OCI-LY3 (cell line): ENCODE measurements at regions not wholly inside any gene's neighbourhood (a gene's known extent, or its start where the extent isn't known, plus 50 kb on each side); places are given as distances from the start of the nearest gene placed in this dataset.

Experiments used
- H2AFZ ChIP-seq: fragments of 200-600, 300-600 bp; shearing (Covaris generic); 2 replicates; pipeline ENCODE4 v1.6.0; 2014; ENCODE audit warnings: antibody characterized with exemption, low read depth, low read length
- H3K27ac ChIP-seq: fragments of 200-600, 300-600 bp; sonication (generic); 2 replicates; pipeline ENCODE4 v1.5.1; 2014; ENCODE audit warnings: mild to moderate bottlenecking, low read length, moderate library complexity, mixed read lengths
- H3K27me3 ChIP-seq: fragments of 200-600, 300-600 bp; sonication (generic); 2 replicates; pipeline ENCODE4 v1.6.1; 2014; ENCODE audit warnings: low read depth, low read length, mixed read lengths
- H3K36me3 ChIP-seq: fragments of 200-600, 300-600 bp; sonication (generic); replicated peaks from 2 replicates; pipeline ENCODE3; 2014; ENCODE audit warnings: low read depth, low read length, mixed read lengths
- H3K4me1 ChIP-seq: fragments of 300-600, 200-600 bp; sonication (generic); 2 replicates; pipeline ENCODE4 v1.6.1; 2014; ENCODE audit warnings: low read length, mixed read lengths
- H3K4me2 ChIP-seq: fragments of 200-600, 300-600 bp; sonication (generic); 2 replicates; pipeline ENCODE4 v1.6.1; 2014; ENCODE audit warnings: low read length, mixed read lengths
- H3K4me3 ChIP-seq: fragments of 300-600, 200-600 bp; sonication (generic); 2 replicates; pipeline ENCODE4 v1.5.1; 2014; ENCODE audit warnings: antibody characterized with exemption, mild to moderate bottlenecking, low read length, moderate library complexity
- H3K79me2 ChIP-seq: fragments of 300-600, 200-600 bp; shearing (Covaris generic); 2 replicates; pipeline ENCODE4 v1.6.1; 2014; ENCODE audit warnings: mild to moderate bottlenecking, low read length, mixed read lengths
- H3K9ac ChIP-seq: fragments of 300-600, 200-600 bp; shearing (Covaris generic); 2 replicates; pipeline ENCODE4 v1.6.0; 2014; ENCODE audit warnings: mild to moderate bottlenecking, low read length, moderate library complexity
- H3K9me3 ChIP-seq: fragments of 200-600, 300-600 bp; shearing (Covaris generic); 2 replicates; pipeline ENCODE4 v1.6.1; 2014; ENCODE audit warnings: low read length, mixed read lengths; ENCODE audit not compliant: insufficient read depth
- H4K20me1 ChIP-seq: fragments of 200-600, 300-600 bp; sonication (generic); 2 replicates; pipeline ENCODE4 v1.6.1; 2016; ENCODE audit warnings: low read length, mixed read lengths; ENCODE audit not compliant: insufficient read depth
- EZH2phosphoT487 ChIP-seq: fragments of 200-600 bp; shearing (Covaris generic); IDR thresholded peaks from 2 replicates; pipeline ENCODE4 v1.6.1; 2018; ENCODE audit warnings: antibody characterized with exemption, mixed run types, low read depth
- TF ChIP-seq, protein P1 (sequence below): fragments of 200-600, 300-600 bp; sonication (generic); IDR thresholded peaks from 2 replicates; pipeline ENCODE4 v1.5.1; 2014; ENCODE audit warnings: antibody characterized with exemption, low read length, low read depth

DNA sequence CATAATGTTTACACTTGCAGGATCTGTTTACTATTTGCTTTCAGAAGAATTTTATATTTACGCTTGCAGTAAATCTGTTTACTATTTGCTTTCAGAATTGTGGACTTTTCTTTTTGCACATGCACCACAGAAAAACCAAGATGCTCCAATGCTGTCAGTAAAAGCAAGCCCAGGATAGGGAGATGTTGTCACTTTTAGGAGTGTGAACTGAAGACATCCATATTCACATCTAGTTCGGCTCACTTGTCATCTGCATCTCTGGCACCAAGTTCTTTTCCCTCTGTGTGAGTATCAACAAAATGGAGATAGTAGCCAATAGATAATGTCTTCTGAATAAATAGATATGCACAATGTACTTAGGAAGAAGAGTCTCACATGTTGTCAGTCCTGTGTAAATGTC, 109.3 kb upstream of the MXRA5 start:
- Histone ChIP-seq H3K4me1 (peaks cover 1% of the 10 kb centered on the region), H3K9me3 (no peaks in the 10 kb centered on the region), H3K4me2 (no peak overlapping the region), H2AFZ (no peak overlapping the region), H3K4me3 (no peak overlapping the region), H4K20me1 (no peaks in the 10 kb centered on the region), H3K36me3 (no peaks in the 10 kb centered on the region), H3K27ac (no peak overlapping the region), H3K9ac (no peak overlapping the region), H3K27me3 (no peaks in the 10 kb centered on the region), H3K79me2 (no peaks in the 10 kb centered on the region)
- no peak for TF ChIP-seq EZH2phosphoT487
- TF ChIP-seq, protein P1, sequence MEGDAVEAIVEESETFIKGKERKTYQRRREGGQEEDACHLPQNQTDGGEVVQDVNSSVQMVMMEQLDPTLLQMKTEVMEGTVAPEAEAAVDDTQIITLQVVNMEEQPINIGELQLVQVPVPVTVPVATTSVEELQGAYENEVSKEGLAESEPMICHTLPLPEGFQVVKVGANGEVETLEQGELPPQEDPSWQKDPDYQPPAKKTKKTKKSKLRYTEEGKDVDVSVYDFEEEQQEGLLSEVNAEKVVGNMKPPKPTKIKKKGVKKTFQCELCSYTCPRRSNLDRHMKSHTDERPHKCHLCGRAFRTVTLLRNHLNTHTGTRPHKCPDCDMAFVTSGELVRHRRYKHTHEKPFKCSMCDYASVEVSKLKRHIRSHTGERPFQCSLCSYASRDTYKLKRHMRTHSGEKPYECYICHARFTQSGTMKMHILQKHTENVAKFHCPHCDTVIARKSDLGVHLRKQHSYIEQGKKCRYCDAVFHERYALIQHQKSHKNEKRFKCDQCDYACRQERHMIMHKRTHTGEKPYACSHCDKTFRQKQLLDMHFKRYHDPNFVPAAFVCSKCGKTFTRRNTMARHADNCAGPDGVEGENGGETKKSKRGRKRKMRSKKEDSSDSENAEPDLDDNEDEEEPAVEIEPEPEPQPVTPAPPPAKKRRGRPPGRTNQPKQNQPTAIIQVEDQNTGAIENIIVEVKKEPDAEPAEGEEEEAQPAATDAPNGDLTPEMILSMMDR: no peak

DNA sequence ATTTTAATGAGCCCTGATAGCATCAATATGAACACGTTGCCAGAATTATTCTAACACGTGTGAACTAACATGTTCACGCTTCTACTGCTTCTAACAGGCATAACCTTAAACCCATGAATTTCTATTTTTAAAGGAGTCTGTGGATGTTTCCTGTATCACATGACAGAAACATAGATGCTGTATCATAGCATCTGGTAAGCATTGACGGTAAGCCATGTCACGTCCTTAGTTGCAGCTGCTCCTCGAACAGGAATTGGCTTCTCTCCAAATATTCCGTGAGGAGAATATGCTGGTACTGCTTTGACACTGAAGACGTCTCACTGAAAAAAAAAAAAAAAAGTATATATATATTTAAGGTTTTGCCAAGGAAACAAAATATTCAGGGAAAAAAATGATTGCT, 105.1 kb upstream of the MXRA5 start:
- Histone ChIP-seq H3K27me3 (no peaks in the 10 kb centered on the region), H3K9me3 (no peaks in the 10 kb centered on the region), H4K20me1 (no peaks in the 10 kb centered on the region), H3K4me1 (no peaks in the 10 kb centered on the region), H3K79me2 (no peaks in the 10 kb centered on the region), H3K4me3 (no peak overlapping the region), H3K4me2 (no peak overlapping the region), H3K27ac (no peak overlapping the region), H2AFZ (no peak overlapping the region), H3K36me3 (no peaks in the 10 kb centered on the region), H3K9ac (no peak overlapping the region)
- TF ChIP-seq, protein P1: no peak
- TF ChIP-seq EZH2phosphoT487: no peak

DNA sequence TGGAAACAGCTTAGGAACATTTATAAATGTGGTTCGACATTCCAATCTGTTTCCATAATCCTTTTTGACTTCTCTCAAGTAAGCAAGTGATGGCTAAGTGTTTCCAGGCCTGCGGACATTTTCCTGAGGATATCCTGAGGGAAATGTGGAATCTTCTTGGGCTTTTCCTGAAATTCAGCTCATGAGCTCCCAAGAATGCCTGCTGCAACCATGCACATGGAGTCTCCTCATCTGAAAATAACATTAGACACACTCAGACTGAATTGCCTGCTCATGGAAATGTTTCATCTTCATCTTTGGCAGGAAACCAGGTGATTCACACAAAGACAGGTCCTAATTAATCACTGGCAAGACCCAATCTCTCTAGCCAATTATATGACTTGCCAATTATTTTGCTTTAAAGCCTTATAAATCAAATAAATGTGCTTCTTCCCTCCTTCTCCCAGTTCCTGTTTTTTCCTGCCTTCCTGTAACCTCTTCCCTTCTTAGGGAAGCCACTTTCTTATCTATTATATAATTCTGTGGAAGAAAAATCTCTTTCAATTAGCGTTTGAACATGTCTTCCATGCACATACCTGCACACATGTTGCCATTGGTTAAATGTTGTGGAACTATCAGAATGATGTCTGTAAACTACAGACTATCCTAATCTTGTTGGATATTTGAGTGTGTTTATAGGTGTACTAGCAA, 104.6 kb upstream of the MXRA5 start:
- Histone ChIP-seq H3K9ac (no peak overlapping the region), H3K27me3 (no peaks in the 10 kb centered on the region), H3K9me3 (no peaks in the 10 kb centered on the region), H3K4me1 (no peaks in the 10 kb centered on the region), H3K27ac (no peak overlapping the region), H3K4me3 (no peak overlapping the region), H3K79me2 (no peaks in the 10 kb centered on the region), H2AFZ (no peak overlapping the region), H4K20me1 (no peaks in the 10 kb centered on the region), H3K4me2 (no peak overlapping the region), H3K36me3 (no peaks in the 10 kb centered on the region)
- TF ChIP-seq, protein P1: no peak
- no peak for TF ChIP-seq EZH2phosphoT487

DNA sequence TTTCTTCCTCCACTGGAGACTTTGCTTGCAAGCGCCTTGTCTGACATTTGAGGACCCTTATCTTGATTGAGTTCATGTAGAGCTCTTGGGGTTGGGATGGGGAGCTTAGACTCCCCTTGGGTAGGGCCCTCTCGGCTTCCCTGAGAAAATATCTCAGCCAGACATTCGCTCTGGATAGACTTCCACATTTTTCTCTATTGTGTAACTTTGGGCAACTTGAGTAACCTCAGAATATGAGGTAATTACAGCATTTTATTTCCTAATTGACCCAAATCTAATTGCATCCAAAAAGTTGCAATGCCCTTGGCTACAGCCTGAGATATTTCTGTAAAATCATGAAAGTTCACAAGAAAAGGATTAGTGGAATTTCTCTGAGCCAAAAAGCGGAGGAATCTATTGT, 102.8 kb upstream of the MXRA5 start:
- Histone ChIP-seq H3K4me3 (no peak overlapping the region), H3K4me2 (no peak overlapping the region), H3K27me3 (no peaks in the 10 kb centered on the region), H4K20me1 (no peaks in the 10 kb centered on the region), H3K9ac (no peak overlapping the region), H3K27ac (no peak overlapping the region), H2AFZ (no peak overlapping the region), H3K79me2 (no peaks in the 10 kb centered on the region), H3K36me3 (no peaks in the 10 kb centered on the region), H3K4me1 (no peaks in the 10 kb centered on the region), H3K9me3 (no peaks in the 10 kb centered on the region)
- TF ChIP-seq, protein P1: no peak
- no peak for TF ChIP-seq EZH2phosphoT487
